Right lobe of liver (tissue), 4 donors: ENCODE measurements at regions not wholly inside any gene's neighbourhood (a gene's known extent, or its start where the extent isn't known, plus 50 kb on each side); places are given as distances from the start of the nearest gene placed in this dataset.

Experiments used
- POLR2A ChIP-seq: fragments of 450-650 bp; IDR thresholded peaks from one replicate; pipeline ENCODE4 v1.6.1; 2017; ENCODE audit warnings: antibody characterized with exemption, mild to moderate bottlenecking
- TF ChIP-seq, protein P1 (sequence below), 4 donors: fragments of 200-600 bp in 3 of 4; fragments of 450-650 bp in 1 of 4; IDR thresholded peaks; one replicate each; pipeline versions ENCODE4 v1.5.1 to v1.8.0; 2016 to 2022; ENCODE audit warnings: antibody characterized with exemption in 4 of 4, mild to moderate bottlenecking in 2 of 4
- donor health status: DM: no; HTN: no; CAD: no.
- donor health status: DM: no; HTN: no; CAD: no.
- donor health status: DM: no; HTN: yes; CAD: no.

DNA sequence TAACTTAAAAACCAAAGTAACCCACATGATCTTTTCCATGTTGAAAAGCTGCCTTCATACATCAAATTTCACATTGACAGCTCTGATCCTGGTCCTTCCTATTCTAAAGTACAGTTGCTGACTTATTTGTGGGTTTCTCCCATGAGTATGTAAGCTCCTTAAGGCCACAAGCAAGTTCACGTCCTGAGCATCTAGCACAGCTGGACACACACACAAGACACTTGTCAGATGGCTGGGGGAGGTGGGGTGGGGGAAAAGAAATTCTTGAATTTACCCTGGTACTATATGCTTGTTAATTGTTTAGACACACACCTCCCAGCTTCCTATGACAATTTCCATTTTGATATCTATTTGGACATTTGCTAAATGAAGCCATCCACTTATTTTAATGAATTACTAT lies 162.8 kb downstream of the ZIC5 start:
- TF ChIP-seq, protein P1, sequence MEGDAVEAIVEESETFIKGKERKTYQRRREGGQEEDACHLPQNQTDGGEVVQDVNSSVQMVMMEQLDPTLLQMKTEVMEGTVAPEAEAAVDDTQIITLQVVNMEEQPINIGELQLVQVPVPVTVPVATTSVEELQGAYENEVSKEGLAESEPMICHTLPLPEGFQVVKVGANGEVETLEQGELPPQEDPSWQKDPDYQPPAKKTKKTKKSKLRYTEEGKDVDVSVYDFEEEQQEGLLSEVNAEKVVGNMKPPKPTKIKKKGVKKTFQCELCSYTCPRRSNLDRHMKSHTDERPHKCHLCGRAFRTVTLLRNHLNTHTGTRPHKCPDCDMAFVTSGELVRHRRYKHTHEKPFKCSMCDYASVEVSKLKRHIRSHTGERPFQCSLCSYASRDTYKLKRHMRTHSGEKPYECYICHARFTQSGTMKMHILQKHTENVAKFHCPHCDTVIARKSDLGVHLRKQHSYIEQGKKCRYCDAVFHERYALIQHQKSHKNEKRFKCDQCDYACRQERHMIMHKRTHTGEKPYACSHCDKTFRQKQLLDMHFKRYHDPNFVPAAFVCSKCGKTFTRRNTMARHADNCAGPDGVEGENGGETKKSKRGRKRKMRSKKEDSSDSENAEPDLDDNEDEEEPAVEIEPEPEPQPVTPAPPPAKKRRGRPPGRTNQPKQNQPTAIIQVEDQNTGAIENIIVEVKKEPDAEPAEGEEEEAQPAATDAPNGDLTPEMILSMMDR (IDR thresholded peaks at IDR 0.05), result no peak
- no peak for TF ChIP-seq POLR2A
